NB4 (cell line): ENCODE measurements at regions not wholly inside any gene's neighbourhood (a gene's known extent, or its start where the extent isn't known, plus 50 kb on each side); places are given as distances from the start of the nearest gene placed in this dataset.
"Not testable (repeated sequence)": the region's sequence is repeated elsewhere in the genome, so short reads cannot be mapped to it uniquely, and the experiment has no call there.

Source experiments
- DNase-seq: peaks from one replicate; pipeline ENCODE4 v3.0.0; 2010; ENCODE audit warnings: low read depth
- H3K4me3 ChIP-seq: one replicate; pipeline ENCODE4 v1.5.1; 2011; ENCODE audit warnings: mild to moderate bottlenecking, low read depth, low read length, moderate library complexity
- MYC ChIP-seq: IDR thresholded peaks from 2 replicates; pipeline ENCODE4 v1.6.1; 2011; ENCODE audit warnings: low read depth, low read length
- POLR2A ChIP-seq: IDR thresholded peaks from 2 replicates; pipeline ENCODE4 v1.6.1; 2011; ENCODE audit warnings: mild to moderate bottlenecking; ENCODE audit not compliant: insufficient read length; ENCODE audit errors: extremely low read depth
- TF ChIP-seq, protein P1 (sequence below): IDR thresholded peaks from 2 replicates; pipeline ENCODE4 v1.6.1; 2011; ENCODE audit warnings: low read depth, low read length
- TF ChIP-seq, protein P2 (sequence below): IDR thresholded peaks from one replicate; pipeline ENCODE4 v1.5.1; 2012; ENCODE audit warnings: low read depth, low read length

DNA sequence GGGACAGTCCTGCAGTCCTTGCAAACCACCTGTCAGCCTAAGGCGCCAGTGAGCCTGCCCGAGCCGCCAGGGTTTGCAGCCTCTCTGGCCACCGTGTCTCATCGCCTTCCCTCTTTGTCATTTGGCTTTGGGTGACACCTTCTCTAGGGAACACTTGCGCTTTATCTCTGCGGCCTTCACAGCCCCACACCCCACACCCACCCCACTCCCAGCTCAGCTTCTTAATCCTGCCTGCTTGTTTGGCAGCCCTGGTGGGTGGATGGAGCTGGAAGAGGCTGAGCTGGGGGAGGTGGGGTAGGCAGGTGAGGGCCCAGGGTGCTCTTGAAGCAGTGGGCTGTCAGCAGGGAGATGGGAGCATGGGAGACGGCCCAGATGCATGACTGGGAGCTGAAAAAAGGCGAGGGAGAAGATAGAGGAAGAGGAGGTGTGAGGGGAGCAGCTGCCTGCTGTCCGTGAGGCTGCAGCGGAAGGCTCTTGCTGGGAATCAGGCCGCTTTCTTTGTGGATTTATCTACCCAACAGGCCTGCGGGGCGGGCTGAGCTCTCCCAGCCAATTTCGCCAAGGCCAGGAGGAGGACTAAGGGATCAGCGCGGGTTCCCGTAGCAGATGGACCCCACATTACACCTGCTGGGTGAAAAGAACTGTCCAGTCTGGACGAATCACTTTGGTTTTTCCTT is 97.5 kb upstream of the STOX2 start:
- H3K4me3 ChIP-seq: no peak overlapping the region
- TF ChIP-seq, protein P1, sequence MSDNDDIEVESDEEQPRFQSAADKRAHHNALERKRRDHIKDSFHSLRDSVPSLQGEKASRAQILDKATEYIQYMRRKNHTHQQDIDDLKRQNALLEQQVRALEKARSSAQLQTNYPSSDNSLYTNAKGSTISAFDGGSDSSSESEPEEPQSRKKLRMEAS: no peak
- TF ChIP-seq, protein P2, sequence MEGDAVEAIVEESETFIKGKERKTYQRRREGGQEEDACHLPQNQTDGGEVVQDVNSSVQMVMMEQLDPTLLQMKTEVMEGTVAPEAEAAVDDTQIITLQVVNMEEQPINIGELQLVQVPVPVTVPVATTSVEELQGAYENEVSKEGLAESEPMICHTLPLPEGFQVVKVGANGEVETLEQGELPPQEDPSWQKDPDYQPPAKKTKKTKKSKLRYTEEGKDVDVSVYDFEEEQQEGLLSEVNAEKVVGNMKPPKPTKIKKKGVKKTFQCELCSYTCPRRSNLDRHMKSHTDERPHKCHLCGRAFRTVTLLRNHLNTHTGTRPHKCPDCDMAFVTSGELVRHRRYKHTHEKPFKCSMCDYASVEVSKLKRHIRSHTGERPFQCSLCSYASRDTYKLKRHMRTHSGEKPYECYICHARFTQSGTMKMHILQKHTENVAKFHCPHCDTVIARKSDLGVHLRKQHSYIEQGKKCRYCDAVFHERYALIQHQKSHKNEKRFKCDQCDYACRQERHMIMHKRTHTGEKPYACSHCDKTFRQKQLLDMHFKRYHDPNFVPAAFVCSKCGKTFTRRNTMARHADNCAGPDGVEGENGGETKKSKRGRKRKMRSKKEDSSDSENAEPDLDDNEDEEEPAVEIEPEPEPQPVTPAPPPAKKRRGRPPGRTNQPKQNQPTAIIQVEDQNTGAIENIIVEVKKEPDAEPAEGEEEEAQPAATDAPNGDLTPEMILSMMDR: no peak
- TF ChIP-seq POLR2A: no peak
- no peak for TF ChIP-seq MYC
- no peak for DNase-seq

DNA sequence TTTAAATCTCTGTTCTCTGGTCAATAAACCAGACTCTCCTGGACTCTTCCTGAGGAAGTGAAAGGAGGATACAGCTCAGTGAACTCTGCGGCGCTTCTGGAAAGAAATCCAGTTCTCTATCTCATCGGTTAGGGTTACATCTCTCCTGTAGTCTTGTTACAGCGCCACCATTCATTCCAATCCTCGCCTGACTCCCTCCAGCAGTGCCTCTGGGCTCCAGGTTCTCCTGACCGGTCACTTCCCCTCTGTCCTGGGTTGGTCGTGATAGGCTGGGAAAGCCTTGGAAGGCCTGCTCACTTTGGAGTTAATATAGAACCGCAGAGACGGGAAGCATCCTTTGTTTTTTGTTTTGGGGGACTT is 97.0 kb upstream of the STOX2 start:
- no peak overlapping the region for H3K4me3 ChIP-seq
- TF ChIP-seq POLR2A: no peak
- TF ChIP-seq, protein P1: no peak

DNA sequence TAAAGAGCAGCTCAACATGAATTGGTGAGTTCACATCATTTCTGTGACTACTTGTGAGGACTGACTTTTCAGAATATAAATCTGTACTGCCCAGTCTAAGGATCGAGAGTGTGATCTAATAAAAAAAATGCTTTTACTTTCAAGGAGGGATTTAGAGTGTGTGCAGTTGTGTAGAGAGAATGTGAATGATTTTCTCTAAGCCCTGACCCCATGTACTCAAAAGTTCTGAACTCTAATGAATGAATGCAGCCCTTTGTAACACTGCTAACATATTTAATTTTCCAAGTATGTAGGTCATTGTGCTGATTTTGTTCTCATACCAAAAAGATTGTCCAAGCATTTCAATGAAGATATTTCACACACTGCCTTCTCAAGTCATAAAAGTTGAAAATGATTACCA is 92.5 kb upstream of the STOX2 start:
- TF ChIP-seq, protein P1: no peak
- TF ChIP-seq MYC: no peak
- no peak for TF ChIP-seq POLR2A
- TF ChIP-seq, protein P2: no peak
- no peak overlapping the region for H3K4me3 ChIP-seq
- no peak for DNase-seq

More for the DNA sequence above, 97.0 kb upstream of the STOX2 start:
- DNase-seq: no peak

DNA sequence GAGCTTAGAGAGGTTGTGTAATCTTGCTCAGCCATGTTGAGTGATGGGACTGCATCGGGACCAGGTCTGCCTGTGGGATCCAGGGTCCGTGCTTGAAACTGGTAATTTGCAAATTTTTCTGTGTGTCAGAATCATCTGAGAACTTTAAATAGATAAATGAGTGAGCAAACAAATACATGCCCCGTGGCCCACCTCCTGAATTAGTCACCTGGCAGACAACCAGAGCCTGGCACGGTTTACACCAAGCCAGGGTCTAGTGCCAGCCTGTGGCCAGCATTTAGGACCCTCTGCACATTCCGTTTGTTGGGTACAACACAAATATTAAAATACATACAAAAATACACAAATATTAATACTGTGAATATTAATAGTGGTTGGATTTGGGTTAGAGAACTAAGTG is 90.6 kb upstream of the STOX2 start:
- no peak overlapping the region for H3K4me3 ChIP-seq
- DNase-seq: no peak
- TF ChIP-seq POLR2A (no peak), MYC (no peak)
- TF ChIP-seq, protein P2: no peak
- TF ChIP-seq, protein P1: no peak

DNA sequence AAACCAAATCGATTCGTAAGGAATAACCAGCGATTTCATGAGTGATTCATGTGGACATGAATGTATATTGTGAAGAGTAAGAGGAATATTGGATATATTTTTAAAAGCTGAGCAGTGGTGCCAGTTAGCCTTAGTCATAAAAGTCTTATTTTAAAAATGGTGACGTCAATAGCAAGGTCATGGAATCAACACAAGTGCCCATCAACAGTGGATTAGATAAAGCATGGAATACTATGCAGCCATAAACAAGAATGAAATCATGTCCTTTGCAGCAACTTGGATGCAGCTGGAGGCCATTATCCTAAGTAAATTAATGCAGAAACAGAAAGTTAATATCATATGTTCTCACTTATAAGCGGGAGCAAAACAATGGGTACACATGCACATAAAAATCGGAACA is 89.0 kb upstream of the STOX2 start:
- no peak overlapping the region for H3K4me3 ChIP-seq
- no peak for DNase-seq
- TF ChIP-seq, protein P2: no peak
- TF ChIP-seq MYC (no peak), POLR2A (no peak)
- TF ChIP-seq, protein P1: no peak

DNA sequence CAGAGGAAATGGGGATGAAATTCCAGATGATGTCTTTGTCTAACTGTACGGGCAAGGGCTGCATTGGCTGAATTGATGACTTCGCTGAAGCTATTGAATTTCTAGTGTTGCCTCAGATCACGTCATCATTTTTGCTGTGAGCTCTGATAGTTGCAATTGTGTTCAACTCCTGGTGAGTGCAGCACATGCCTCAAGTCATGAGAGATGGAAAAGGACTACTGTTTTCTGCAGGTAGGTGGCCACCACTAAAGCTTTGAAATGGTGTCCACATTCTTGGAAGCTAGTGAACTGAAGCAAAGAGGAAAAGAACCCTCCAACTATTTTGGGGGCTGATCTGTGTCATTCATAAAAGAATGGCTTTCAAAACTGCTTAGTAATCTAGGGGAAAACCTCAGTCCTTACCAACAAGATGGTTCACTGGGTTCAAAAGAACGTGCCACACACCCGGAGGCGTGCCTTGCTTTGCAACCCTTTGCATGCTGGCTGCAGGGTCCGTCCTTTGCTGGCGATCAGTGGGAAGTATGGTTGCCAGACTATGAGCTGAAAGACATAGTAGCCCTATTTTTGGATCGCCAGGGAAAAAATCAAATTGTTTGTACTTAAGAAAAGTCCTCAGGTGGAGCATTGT is 88.1 kb upstream of the STOX2 start:
- TF ChIP-seq, protein P1: no peak
- TF ChIP-seq MYC (no peak), POLR2A (no peak)
- TF ChIP-seq, protein P2: no peak
- no peak overlapping the region for H3K4me3 ChIP-seq
- no peak for DNase-seq

DNA sequence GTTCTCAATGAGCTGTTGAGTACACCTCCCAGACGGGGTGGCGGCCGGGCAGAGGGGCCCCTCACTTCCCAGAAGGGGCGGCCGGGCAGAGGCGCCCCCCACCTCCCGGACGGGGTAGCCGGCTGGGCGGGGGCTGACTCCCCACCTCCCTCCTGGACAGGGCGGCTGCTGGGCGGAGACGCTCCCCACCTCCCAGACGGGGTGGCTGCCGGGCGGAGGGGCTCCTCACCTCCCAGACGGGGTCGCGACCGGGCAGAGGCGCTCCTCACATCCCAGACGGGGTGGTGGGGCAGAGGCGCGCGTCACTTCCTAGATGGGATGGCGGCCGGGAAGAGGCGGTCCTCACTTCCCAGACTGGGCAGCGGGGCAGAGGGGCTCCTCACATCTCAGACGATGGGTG is 86.5 kb upstream of the STOX2 start:
- H3K4me3 ChIP-seq, DNase-seq: not testable (repeated sequence)
